ENCODE measurements at regions not wholly inside any gene's neighbourhood (a gene's known extent, or its start where the extent isn't known, plus 50 kb on each side); places are given as distances from the start of the nearest gene placed in this dataset.

DNA sequence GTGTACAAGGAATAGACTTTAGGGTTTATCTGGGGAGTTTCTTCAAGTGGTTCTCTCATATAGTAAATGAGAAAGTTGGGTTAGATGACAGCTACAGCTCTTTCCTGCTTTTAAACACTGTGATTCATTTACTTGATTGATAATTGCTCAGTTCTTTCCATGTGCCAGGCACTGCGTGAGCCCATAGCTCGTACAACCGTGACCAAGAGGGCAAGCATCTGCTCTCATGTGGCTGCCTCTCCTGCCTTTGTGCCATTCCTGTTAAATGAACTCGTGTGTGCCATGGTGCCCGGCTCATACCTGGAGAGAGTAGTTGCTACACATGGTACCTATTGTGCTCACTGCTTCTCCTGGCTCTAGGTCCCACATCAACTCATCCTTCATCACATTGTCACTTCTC is 206.3 kb downstream of the SNX19 start:
- DNase-seq (ENCODE audit: low read depth): no peak
- TF ChIP-seq, protein P1, sequence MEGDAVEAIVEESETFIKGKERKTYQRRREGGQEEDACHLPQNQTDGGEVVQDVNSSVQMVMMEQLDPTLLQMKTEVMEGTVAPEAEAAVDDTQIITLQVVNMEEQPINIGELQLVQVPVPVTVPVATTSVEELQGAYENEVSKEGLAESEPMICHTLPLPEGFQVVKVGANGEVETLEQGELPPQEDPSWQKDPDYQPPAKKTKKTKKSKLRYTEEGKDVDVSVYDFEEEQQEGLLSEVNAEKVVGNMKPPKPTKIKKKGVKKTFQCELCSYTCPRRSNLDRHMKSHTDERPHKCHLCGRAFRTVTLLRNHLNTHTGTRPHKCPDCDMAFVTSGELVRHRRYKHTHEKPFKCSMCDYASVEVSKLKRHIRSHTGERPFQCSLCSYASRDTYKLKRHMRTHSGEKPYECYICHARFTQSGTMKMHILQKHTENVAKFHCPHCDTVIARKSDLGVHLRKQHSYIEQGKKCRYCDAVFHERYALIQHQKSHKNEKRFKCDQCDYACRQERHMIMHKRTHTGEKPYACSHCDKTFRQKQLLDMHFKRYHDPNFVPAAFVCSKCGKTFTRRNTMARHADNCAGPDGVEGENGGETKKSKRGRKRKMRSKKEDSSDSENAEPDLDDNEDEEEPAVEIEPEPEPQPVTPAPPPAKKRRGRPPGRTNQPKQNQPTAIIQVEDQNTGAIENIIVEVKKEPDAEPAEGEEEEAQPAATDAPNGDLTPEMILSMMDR (IDR thresholded peaks at IDR 0.05; ENCODE audit: insufficient read depth, low read depth, low read length, missing control alignments): no peak
- H3K4me3 ChIP-seq (ENCODE audit: low read length): no peak overlapping the region

DNA sequence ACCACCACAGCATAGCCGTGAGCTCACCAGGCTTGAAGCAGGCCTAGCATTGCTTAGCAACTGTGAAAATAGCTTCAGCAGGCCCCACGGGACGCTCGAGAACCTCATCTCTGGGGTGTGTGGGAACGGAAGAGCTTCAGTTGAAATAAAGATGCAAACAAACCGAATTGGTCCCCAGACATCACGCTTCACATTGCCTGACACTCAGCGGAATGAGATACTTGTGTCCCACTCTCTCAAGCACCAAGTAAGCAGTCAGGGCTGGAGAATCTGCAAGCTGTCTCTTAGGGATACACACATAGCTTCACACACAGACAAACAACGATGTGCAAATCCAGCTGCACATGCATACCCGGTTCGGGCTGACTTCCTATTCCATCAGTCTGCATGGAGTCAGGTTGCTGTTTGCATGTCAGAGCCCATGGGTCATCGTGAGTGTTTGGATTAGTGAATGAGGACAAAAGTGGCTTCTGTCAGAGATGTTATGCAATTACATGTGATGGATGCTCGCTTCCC is 205.7 kb downstream of the SNX19 start:
- TF ChIP-seq, protein P1 (IDR thresholded peaks at IDR 0.05; ENCODE audit: insufficient read depth, low read depth, low read length, missing control alignments): no peak
- H3K4me3 ChIP-seq (ENCODE audit: low read length): no peak overlapping the region
- DNase-seq (ENCODE audit: low read depth): no peak

DNA sequence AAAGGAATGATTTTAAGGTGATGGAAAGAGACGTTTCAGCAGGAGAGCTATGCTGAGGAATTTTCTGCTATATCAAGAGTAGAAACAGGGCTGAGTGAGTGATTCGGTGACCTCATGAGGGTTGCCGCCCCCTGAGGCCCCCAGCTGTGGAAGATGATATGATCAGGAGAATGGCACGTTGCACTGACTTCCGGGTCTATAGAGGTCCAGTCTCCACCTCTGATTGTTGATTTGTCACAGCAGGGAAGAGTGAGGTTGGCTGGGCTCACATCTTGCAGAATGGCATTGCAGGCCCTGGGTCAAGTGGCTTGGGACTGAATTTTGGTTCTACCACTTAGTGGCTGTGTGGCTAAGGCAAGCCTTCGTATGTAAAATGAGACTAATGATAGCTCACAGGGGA is 205.1 kb downstream of the SNX19 start:
- DNase-seq (ENCODE audit: low read depth): no peak
- TF ChIP-seq, protein P1 (IDR thresholded peaks at IDR 0.05; ENCODE audit: insufficient read depth, low read depth, low read length, missing control alignments): no peak
- no peak overlapping the region for H3K4me3 ChIP-seq (ENCODE audit: low read length)

- TF ChIP-seq, protein P1 (IDR thresholded peaks at IDR 0.05; ENCODE audit: insufficient read depth, low read depth, low read length, missing control alignments): no peak
- no peak overlapping the region for H3K4me3 ChIP-seq (ENCODE audit: low read length)
- DNase-seq (ENCODE audit: low read depth): no peak
Measured at GRCh38 chr11:130712480-130712879, 203.8 kb downstream of the SNX19 start.

- DNase-seq (ENCODE audit: low read depth): no peak
- no peak overlapping the region for H3K4me3 ChIP-seq (ENCODE audit: low read length)
- TF ChIP-seq, protein P1 (IDR thresholded peaks at IDR 0.05; ENCODE audit: insufficient read depth, low read depth, low read length, missing control alignments): no peak
Measured at GRCh38 chr11:130715085-130715876, 201.0 kb downstream of the SNX19 start.

DNA sequence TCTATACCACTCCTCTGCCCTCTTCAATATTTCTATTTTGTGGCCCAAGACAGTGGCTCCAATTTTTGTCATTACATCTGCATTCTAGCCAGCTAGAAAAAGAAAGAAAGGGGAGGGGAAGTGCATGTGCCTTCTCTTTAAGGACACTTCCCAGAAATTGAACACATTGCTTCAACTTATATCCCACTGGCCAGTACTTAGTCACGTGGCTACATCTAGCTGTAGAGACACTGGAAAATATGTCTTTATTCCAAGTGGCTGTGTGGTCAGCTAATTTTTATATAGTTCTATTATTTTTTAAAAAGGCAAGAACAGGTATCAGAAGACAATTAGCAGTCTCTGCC is 200.4 kb downstream of the SNX19 start:
- no peak for DNase-seq (ENCODE audit: low read depth)
- no peak overlapping the region for H3K4me3 ChIP-seq (ENCODE audit: low read length)
- TF ChIP-seq, protein P1 (IDR thresholded peaks at IDR 0.05; ENCODE audit: insufficient read depth, low read depth, low read length, missing control alignments): no peak

DNA sequence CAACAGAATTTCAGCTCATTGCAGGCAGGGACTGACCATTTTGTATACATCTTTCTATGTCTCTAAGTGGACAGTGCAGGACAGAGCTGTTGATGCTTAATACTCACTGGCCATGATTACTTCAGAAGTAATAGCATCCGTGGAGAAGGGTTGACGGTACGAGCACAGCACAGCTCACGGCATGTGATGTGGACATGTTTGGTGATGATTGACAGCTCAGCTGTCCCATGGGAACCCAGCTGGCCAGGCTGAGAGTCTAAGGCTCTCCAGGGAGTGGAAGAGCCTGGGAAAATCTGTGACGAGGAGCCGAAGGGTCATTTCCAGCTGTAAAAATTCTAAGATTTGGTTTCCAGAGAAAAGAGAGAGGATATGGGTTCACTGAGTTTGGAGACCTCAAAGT is 198.2 kb downstream of the SNX19 start:
- no peak for DNase-seq (ENCODE audit: low read depth)
- TF ChIP-seq, protein P1 (IDR thresholded peaks at IDR 0.05; ENCODE audit: insufficient read depth, low read depth, low read length, missing control alignments): no peak
- H3K4me3 ChIP-seq (ENCODE audit: low read length): no peak overlapping the region

Data from epithelial cell of esophagus (primary cell).